OCI-LY7 (cell line): ENCODE measurements at regions not wholly inside any gene's neighbourhood (a gene's known extent, or its start where the extent isn't known, plus 50 kb on each side); places are given as distances from the start of the nearest gene placed in this dataset.

Source experiments
- CTCF ChIP-seq: fragments of 200-600 bp; sonication (generic); conservative IDR thresholded peaks from 2 replicates; pipeline ENCODE4 v1.5.1; 2014; ENCODE audit warnings: mild to moderate bottlenecking, antibody characterized with exemption, low read length, moderate library complexity, mixed read lengths
- EZH2phosphoT487 ChIP-seq: fragments of 200-600 bp; sonication (generic); IDR thresholded peaks from 2 replicates; pipeline ENCODE4 v1.6.1; 2018; ENCODE audit warnings: low read depth, borderline replicate concordance, mild to moderate bottlenecking, mixed run types, antibody characterized with exemption, low read length, moderate library complexity, mixed read lengths

GRCh38 chr9:14372437-14373335 lies 58.7 kb upstream of the NFIB start:
- TF ChIP-seq EZH2phosphoT487 (no peak), CTCF (no peak)
